HT-29 (cell line): ENCODE measurements at regions not wholly inside any gene's neighbourhood (a gene's known extent, or its start where the extent isn't known, plus 50 kb on each side); places are given as distances from the start of the nearest gene placed in this dataset.
A peak's percentile ranks its signal among the peaks of the same experiment; 100 is the strongest.

Experiments
- DNase-seq: peaks from one replicate; pipeline ENCODE4 v3.0.0-alpha.2; 2015; ENCODE audit warnings: low spot score

- DNase-seq: no peak
Observed at GRCh38 chr2:3100386-3100785, 277.2 kb downstream of the EIPR1 start.

- no peak for DNase-seq
Observed at GRCh38 chr2:3099860-3100234, 277.8 kb downstream of the EIPR1 start.

- no peak for DNase-seq
Observed at GRCh38 chr2:3099145-3099859, 278.3 kb downstream of the EIPR1 start.

GRCh38 chr2:3098231-3098630, 279.4 kb downstream of the EIPR1 start:
- DNase-seq: no peak

- no peak for DNase-seq
Observed at GRCh38 chr2:3097804-3098203, 279.8 kb downstream of the EIPR1 start.

- DNase-seq: no peak
Observed at GRCh38 chr2:3094999-3095958, 282.3 kb downstream of the EIPR1 start.

GRCh38 chr2:3094318-3094717, 283.3 kb downstream of the EIPR1 start:
- DNase-seq: no peak

GRCh38 chr2:3091696-3092095, 285.9 kb downstream of the EIPR1 start:
- DNase-seq: no peak

- no peak for DNase-seq
Observed at GRCh38 chr2:3082705-3083104, 294.9 kb downstream of the EIPR1 start.

- DNase-seq: no peak
Observed at GRCh38 chr2:3079959-3080948, 297.4 kb downstream of the EIPR1 start.

GRCh38 chr2:3079466-3079865, 298.2 kb downstream of the EIPR1 start:
- no peak for DNase-seq

- peak; percentile 25 for DNase-seq
Observed at GRCh38 chr2:3078684-3079083, 298.9 kb downstream of the EIPR1 start.

- no peak for DNase-seq
Observed at GRCh38 chr2:3076848-3077642, 300.6 kb downstream of the EIPR1 start.

GRCh38 chr2:3075991-3076340, 301.7 kb downstream of the EIPR1 start:
- no peak for DNase-seq

GRCh38 chr2:3075316-3075990, 302.2 kb downstream of the EIPR1 start:
- DNase-seq: no peak

- DNase-seq: no peak
Observed at GRCh38 chr2:3073704-3074103, 303.9 kb downstream of the EIPR1 start.

GRCh38 chr2:3073041-3073595, 304.5 kb downstream of the EIPR1 start:
- DNase-seq: no peak

GRCh38 chr2:3071685-3072263, 305.8 kb downstream of the EIPR1 start:
- no peak for DNase-seq

- no peak for DNase-seq
Observed at GRCh38 chr2:3066831-3067230, 310.8 kb downstream of the EIPR1 start.

- DNase-seq: no peak
Observed at GRCh38 chr2:3065928-3066327, 311.7 kb downstream of the EIPR1 start.
